ENCODE measurements at regions not wholly inside any gene's neighbourhood (a gene's known extent, or its start where the extent isn't known, plus 50 kb on each side); places are given as distances from the start of the nearest gene placed in this dataset.

DNA sequence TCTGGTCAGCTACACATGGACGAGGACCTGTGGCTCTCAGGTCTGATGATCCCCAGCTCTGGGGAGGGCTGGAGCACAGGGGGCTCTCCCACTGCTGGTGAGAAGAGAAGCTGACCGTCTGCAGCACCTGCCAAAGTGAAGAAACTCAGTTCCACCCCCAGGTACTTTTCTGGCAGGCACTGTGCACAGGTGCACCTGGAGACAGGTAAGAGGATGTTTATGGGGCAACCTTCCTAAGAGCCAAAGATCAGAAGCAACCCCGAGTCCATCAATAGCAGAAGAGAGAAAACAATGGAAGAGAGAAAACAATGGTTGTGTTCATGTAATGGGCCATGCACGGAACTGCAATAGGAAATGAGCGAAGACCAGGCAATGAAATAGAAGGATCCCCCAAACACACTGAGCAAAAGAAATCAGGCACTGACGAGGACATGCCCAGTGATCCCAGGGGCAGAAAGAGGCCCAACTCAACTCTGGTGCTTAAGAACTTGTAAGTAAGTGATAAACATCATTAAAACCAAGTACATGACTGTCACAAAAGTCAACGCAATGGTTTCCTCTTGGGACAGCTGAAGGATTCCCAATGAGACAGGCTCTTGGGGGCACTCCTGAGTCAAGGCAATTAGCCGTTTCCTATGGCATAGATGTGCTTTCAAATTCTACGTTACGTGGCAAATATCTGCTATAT is 95.0 kb upstream of the ALDH1A3 start (continued):
- TF ChIP-seq FOSL1 (IDR thresholded peaks at IDR 0.05; ENCODE audit: insufficient read depth, low read depth, low read length) (no peak), CTBP2 (IDR thresholded peaks at IDR 0.05; ENCODE audit: borderline replicate concordance, insufficient read depth, insufficient read length, low read length) (no peak), GTF2F1 (IDR thresholded peaks at IDR 0.05; ENCODE audit: borderline replicate concordance, low read depth, low read length) (no peak)

Data from H1 (cell line).